ENCODE measurements at regions not wholly inside any gene's neighbourhood (a gene's known extent, or its start where the extent isn't known, plus 50 kb on each side); places are given as distances from the start of the nearest gene placed in this dataset.

- DNase-seq = no peak
These were observed 2582.2 kb downstream of the PCDH7 start for GRCh38 chr4:33302321-33302720.

DNA sequence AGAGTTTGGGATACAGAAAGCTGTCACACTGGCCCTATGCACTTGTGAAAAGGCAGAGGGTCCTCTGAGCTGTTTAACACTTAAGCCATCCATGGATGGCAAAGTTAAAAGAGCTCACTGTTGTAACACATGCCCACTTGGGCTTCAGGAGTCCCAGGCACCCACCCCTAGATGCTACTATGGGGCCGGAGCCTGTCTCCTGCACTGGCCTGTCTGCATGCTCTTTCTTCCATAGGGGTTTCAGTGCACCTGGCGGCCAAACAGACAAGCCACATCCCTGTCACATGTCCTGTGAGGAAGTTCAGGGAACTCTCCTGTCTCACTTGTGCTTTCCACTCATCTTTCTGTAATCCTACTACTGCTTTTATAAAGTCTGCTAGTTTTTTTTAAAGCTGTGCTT lies 2586.0 kb downstream of the PCDH7 start:
- no peak for DNase-seq

GRCh38 chr4:33316033-33316432 lies 2595.9 kb downstream of the PCDH7 start:
- DNase-seq = no peak

GRCh38 chr4:33316578-33316977 lies 2596.4 kb downstream of the PCDH7 start:
- DNase-seq = no peak

DNA sequence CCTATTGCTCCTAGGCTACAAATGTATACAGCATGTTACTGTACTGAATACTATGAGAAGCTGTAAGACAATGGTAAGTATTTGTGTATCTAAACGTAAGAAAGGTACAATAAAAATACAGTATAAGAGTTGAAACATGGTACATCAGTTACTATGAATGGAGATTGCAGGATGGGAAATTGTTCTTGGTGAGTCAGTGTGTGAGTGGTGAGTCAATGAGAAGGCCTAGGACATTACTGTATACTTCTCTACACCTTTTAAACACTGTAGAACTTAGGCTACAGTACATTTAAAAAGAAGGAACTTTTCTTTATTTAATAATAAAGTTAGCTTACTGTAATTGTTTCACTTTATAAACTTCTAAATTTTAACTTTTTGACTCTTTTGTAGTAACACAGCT lies 2603.2 kb downstream of the PCDH7 start:
- no peak for DNase-seq

DNA sequence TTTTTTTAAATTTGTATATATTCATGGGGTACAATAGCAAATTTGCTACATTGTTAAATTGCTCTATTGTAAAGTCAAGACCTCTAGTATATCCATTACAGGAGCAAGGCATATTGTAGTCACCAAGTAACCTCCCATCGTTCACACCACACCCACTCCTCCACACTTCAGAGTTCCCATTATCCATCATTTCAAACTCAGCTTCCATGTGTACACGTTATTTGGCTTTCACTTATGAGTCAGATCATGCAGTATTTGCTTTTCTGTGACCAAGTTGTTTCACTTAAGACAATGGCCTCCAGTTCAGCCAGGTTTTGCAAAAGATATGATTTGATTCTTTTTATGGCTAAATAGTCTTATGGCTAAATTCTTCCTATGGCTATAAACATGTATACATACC lies 2614.2 kb downstream of the PCDH7 start:
- no peak for DNase-seq

- no peak for DNase-seq
These were observed 2619.6 kb downstream of the PCDH7 start for GRCh38 chr4:33339762-33340161.

DNA sequence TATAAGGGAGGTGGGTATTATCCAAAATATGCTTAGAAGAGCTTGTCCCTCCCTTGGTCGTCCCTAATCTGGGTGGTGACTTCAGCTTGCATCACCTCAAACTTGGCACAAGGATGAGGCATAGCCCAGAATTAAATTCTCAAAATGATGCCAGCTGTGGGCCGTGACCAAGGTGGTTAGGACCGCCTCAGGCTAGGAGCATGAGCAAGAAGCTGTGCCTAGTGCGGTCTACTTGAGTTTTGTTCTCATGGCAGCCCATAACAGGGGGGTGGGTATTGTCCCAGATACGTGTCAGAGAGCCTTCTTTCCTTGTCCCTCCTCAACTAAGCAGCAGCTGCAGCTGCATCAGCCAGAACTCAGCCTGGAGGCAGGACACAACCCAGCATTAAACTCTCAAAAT lies 2620.0 kb downstream of the PCDH7 start:
- no peak for DNase-seq

GRCh38 chr4:33349376-33349775 lies 2629.2 kb downstream of the PCDH7 start:
- no peak for DNase-seq

- DNase-seq = no peak
These were observed 2637.0 kb downstream of the PCDH7 start for GRCh38 chr4:33357121-33357520.

DNA sequence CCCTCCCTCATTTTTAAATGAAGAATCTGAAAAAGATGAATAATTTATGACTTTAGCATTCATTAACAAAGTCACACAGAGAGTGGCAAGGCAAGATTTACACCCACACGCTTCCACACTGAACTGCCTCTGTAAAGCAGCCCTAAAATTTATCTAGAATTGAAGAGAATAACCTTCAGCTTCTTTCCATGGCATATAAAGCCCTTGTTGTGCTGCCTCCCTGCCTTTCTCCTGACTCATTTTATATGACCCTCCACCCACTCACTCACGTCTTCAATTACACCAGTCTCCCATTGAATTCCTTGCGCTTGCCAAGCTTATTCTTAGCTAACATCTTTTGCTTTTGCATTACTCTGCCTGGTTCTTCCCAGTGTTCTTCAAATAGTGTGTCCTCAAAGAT lies 2649.3 kb downstream of the PCDH7 start:
- no peak for DNase-seq

GRCh38 chr4:33381816-33382215 lies 2661.6 kb downstream of the PCDH7 start:
- no peak for DNase-seq

DNA sequence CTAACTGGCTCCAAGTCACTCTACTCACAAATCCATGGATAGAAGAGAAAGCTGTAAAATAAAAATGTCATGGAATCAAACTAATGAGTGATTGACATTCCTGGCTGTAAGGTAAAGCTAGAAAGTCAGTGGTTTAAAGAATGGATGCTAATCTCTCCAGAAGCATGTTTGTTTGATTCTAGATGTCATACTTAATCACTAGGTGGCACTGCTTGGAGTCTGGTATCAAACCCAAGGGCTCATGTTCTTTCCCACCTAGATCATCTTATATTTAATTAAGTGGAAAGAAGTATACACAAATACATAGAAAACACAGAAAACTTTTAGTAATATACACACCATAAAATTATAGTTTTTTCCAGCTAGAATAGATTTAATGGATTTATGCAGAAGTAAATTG lies 2666.6 kb downstream of the PCDH7 start:
- peak in 1 of 2 experiments; percentile 2 for DNase-seq

DNA sequence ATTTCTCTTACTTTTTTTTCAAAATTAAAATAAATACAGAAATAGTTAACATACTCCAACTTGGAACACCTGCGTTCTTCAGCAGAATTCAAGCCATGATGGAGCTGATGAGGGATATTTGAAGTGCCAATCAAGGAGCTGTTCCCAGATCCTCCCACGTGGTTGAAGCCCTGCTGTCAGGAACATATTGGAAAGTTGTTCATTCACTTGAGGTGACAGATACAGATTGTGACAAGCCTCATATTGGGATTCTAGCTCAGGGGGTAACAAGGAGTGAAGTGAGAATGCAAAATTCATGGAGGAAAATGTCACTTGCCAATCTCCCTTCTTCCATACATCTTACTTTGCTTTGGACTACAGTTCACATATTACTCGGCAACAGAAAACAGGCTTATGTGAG lies 2670.8 kb downstream of the PCDH7 start:
- no peak for DNase-seq

DNA sequence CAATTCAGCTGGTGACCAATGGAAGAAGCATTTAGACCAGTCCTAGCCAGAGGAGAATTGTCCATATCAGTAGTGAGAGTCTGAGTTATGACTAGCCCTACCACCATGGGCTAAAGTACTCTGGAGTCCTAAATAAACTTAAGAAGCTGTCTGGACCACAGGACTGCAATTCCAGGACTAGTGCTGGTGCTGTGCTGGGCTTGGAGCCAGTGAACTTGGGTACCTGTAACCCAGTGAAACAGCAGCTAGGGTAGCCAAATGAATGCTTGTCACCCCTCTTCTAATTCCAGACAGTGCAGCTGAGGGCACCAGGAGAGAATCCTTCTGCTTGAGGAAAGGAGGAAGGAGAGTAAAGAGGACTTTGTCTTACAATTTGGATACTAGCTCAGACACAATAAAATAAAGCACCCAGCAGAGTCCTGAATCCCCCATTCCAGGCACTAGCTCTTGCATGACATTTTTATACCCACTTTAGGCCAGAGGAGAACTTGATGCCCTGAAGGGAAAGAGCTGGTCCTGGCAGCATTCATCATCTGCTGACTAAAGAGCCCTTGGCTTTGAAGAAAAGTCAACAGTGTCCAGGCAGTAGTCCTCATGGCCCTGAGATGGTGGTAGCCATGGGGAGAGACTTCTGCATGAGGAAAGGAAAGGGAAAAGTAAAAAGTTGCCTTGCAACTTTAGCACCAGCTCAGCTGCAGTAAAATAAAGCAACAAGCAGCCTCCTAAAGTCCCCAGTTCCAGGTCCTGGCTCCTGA lies 2675.7 kb downstream of the PCDH7 start:
- DNase-seq = no peak

DNA sequence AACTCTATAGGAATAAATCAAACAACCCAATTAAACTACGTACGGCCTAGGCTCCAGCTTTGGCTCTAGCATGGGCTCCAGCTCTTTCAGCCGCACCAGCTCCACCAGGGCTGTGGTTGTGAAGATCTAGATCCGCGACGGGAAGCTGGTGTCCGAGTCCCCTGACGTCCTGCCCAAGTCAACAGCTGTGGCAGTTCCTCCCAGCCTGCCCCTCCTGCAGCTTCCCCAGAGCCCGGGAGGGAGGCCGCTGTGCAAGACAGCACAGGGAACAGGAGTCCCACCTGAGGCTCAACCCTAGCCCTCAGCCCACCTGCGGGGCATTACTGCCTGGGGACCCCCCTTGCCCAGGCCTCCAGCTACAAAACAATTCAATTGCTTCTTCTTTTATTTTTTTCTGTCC lies 2680.3 kb downstream of the PCDH7 start:
- DNase-seq = no peak

DNA sequence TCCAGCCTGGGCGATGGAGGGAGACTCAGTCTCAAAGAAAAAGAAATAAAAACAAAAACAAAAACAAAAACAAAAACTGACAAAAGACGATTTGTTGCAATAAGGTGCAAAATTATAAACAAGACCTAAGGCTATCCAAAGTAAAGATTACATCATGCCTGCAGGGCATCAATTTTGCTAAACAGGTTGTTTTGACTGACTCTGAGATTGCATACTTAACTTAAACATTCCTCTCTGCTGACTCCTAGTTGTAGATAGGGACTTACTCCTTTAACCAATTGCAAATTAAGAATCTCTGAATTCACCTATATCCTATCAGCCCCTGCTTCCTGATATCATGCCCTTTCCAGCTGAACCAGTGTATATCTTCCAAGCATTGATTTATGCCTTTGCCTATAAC lies 2687.3 kb downstream of the PCDH7 start:
- no peak for DNase-seq

GRCh38 chr4:33411182-33411581 lies 2691.0 kb downstream of the PCDH7 start:
- peak in 1 of 2 experiments; percentile 6 for DNase-seq

GRCh38 chr4:33421887-33422286 lies 2701.7 kb downstream of the PCDH7 start:
- no peak for DNase-seq

DNA sequence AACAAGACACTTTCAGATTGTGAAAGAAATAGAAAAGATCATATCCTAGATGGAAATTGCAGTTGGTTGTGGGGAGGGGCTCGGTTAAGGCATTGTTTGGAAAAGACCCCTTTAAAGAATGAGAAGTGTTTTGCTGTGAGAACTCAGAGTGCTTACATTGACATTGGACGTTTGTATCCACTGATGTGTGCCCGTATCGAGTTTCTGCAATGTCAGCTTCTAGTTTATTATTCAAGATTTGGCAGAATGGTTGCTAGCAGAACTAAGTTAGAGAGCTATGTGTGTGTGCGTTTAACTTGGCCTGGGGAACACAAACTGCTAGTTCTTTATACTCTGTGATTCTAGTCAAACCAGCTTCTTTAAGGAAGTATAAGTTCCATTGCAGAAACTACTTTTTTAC lies 2702.5 kb downstream of the PCDH7 start:
- DNase-seq = no peak

DNA sequence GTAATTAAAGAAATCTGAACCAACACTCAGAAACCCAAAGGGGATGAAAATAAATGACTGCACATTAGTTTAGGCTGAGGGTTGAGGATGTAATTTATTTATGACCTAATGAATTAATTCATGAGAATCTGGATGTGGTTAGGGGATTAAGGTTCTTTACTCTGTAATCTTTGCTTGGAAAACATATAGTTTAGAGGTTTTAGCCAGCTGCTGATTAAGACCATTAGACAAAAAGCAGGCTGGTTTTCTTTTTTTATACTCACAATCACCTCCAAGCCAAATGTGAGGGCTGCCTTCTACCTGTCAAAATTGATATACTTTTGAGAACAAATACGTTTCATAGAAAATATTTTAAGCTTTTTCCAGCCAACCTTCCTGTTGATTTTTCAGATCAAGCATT lies 2705.8 kb downstream of the PCDH7 start:
- DNase-seq = no peak

DNA sequence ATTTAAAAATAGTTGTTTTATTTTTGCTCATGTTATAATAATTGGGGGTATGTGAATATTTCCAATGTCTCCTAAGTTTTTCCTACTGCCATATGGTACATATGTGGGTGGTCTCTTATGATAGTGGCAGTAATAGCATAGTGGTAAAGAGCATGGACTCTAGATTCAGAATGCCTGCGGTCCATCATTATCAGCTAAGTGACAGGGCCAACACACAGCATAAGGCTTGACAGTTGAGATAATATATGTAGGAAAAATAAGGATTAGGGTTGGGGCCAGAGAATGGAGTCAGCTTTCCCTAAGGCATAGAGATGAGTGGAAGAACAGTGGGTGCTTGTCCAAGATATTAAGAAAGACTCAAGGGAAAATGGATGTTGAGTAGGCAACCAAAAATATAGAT lies 2707.5 kb downstream of the PCDH7 start:
- no peak for DNase-seq

GRCh38 chr4:33429971-33430370 lies 2709.8 kb downstream of the PCDH7 start:
- DNase-seq = no peak

DNA sequence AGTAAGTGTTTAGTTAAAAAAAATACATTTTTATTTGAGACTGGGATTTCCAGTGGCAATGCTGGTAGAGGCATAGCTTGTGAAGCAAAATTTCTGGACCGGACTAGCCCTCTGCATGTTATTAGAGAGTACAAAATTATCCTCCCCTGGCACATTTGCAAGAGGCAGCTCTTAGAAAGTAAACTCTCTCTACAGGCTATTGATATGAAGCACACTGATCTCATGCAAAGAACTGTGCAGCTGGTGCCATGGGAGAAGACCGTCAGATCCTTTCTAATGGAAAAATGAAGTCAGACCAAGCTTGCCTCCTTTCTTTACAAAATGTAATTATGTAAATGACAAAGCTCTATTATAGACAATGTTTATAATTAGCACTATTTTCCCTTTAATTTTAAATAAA lies 2717.2 kb downstream of the PCDH7 start:
- DNase-seq = no peak

DNA sequence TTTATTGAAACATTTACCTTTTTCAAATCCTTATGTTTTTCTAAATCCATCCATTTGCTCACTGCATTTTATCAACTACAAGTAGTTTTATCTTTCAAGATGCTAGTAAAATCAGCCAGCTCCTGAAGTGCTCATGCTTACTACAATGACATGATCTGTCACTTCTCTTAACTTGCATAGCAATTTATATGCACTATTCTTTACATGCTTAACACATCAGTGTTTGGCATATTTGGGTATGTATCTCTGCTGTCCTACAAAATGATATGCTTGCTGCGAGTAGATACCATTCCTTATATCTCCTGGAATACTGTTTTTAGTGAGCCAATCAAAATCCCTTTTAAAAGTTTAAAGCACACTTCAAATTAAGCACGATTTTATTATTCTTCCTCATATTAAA lies 2726.8 kb downstream of the PCDH7 start:
- no peak for DNase-seq
